ENCODE measurements at regions not wholly inside any gene's neighbourhood (a gene's known extent, or its start where the extent isn't known, plus 50 kb on each side); places are given as distances from the start of the nearest gene placed in this dataset.

GRCh38 chrX:137198040-137198439, 164.2 kb upstream of the GPR101 start:
- Histone ChIP-seq H3K4me3 (no peak overlapping the region), H3K36me3 (no peaks in the 10 kb centered on the region), H3K27ac (no peak overlapping the region), H3K4me1 (no peaks in the 10 kb centered on the region), H3K27me3 (no peaks in the 10 kb centered on the region), H3K9me3 (no peaks in the 10 kb centered on the region)
- TF ChIP-seq CTCF (IDR thresholded peaks at IDR 0.05) = no peak
- no peak for TF ChIP-seq POLR2A (IDR thresholded peaks at IDR 0.05)
- DNase-seq = no peak

GRCh38 chrX:137195991-137196390, 162.2 kb upstream of the GPR101 start:
- Histone ChIP-seq H3K9me3 (no peaks in the 10 kb centered on the region), H3K4me3 (no peak overlapping the region), H3K27me3 (no peaks in the 10 kb centered on the region), H3K4me1 (no peaks in the 10 kb centered on the region), H3K27ac (no peak overlapping the region), H3K36me3 (no peaks in the 10 kb centered on the region)
- TF ChIP-seq POLR2A (IDR thresholded peaks at IDR 0.05) (no peak), CTCF (IDR thresholded peaks at IDR 0.05) (no peak)
- DNase-seq = no peak

- H3K27me3 ChIP-seq = no peaks in the 10 kb centered on the region
- DNase-seq = no peak
- H3K4me1 ChIP-seq = no peaks in the 10 kb centered on the region
These were observed 161.5 kb upstream of the GPR101 start for GRCh38 chrX:137195296-137195695.

GRCh38 chrX:137194164-137194563, 160.4 kb upstream of the GPR101 start:
- DNase-seq = no peak
- no peaks in the 10 kb centered on the region for H3K27me3 ChIP-seq
- no peaks in the 10 kb centered on the region for H3K36me3 ChIP-seq
- TF ChIP-seq POLR2A (IDR thresholded peaks at IDR 0.05) (no peak), CTCF (IDR thresholded peaks at IDR 0.05) (peak in 1 of 6 experiments; percentile 9)
- no peak overlapping the region for H3K27ac ChIP-seq
- H3K9me3 ChIP-seq = no peaks in the 10 kb centered on the region
- H3K4me1 ChIP-seq = no peaks in the 10 kb centered on the region
- no peak overlapping the region for H3K4me3 ChIP-seq

More at GRCh38 chrX:137195296-137195695, 161.5 kb upstream of the GPR101 start:
- H3K27ac ChIP-seq = no peak overlapping the region
- no peak overlapping the region for H3K4me3 ChIP-seq
- TF ChIP-seq POLR2A (IDR thresholded peaks at IDR 0.05) (no peak), CTCF (IDR thresholded peaks at IDR 0.05) (no peak)
- no peaks in the 10 kb centered on the region for H3K9me3 ChIP-seq
- no peaks in the 10 kb centered on the region for H3K36me3 ChIP-seq

- Histone ChIP-seq H3K27ac (no peak overlapping the region), H3K36me3 (no peaks in the 10 kb centered on the region), H3K9me3 (no peaks in the 10 kb centered on the region), H3K27me3 (no peaks in the 10 kb centered on the region), H3K4me1 (no peaks in the 10 kb centered on the region), H3K4me3 (no peak overlapping the region)
- DNase-seq = no peak
- TF ChIP-seq CTCF (IDR thresholded peaks at IDR 0.05) = no peak
- TF ChIP-seq POLR2A (IDR thresholded peaks at IDR 0.05) = no peak
These were observed 153.7 kb upstream of the GPR101 start for GRCh38 chrX:137187540-137187939.

- no peak for TF ChIP-seq POLR2A (IDR thresholded peaks at IDR 0.05)
- H3K27ac ChIP-seq = no peak overlapping the region
- no peaks in the 10 kb centered on the region for H3K36me3 ChIP-seq
- H3K4me1 ChIP-seq = no peaks in the 10 kb centered on the region
- H3K27me3 ChIP-seq = no peaks in the 10 kb centered on the region
- H3K4me3 ChIP-seq = no peak overlapping the region
- no peaks in the 10 kb centered on the region for H3K9me3 ChIP-seq
- no peak for DNase-seq
These were observed 144.6 kb upstream of the GPR101 start for GRCh38 chrX:137178392-137178791.

Measured in Peyer's patch (tissue), 4 donors.